PC-3 (cell line): ENCODE measurements at regions not wholly inside any gene's neighbourhood (a gene's known extent, or its start where the extent isn't known, plus 50 kb on each side); places are given as distances from the start of the nearest gene placed in this dataset.

ENCODE experiments used
- EZH2 ChIP-seq: fragments of 300-600 bp; sonication (generic); IDR thresholded peaks from one replicate; pipeline ENCODE4 v1.6.1; 2017; ENCODE audit warnings: antibody characterized with exemption, mild to moderate bottlenecking, low read length; ENCODE audit not compliant: unreplicated experiment
- TF ChIP-seq, protein P1 (sequence below): fragments of 300-600 bp; sonication (generic); conservative IDR thresholded peaks from 2 replicates; pipeline ENCODE4 v1.5.1; 2017; ENCODE audit warnings: antibody characterized with exemption, low read depth, mild to moderate bottlenecking, low read length

DNA sequence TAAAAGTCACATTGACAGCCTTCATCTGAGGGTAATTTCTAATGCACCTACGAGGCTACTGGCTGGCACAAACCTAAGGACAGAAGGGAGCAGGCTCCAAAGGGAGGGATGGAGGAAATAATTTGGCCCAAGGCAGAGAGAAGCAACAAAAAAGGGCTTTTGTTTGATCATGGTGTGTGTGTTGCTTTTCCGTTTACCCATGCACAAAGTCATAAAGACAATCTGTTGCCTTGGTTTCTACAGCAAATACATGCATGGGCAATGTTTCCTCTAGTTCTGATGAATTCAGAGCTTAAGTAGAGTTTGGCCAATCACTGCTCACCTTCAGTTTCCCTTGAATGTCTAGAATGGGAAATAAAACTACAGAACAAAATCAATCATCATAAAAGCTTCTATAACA lies 262.5 kb upstream of the CAND1 start:
- TF ChIP-seq, protein P1, sequence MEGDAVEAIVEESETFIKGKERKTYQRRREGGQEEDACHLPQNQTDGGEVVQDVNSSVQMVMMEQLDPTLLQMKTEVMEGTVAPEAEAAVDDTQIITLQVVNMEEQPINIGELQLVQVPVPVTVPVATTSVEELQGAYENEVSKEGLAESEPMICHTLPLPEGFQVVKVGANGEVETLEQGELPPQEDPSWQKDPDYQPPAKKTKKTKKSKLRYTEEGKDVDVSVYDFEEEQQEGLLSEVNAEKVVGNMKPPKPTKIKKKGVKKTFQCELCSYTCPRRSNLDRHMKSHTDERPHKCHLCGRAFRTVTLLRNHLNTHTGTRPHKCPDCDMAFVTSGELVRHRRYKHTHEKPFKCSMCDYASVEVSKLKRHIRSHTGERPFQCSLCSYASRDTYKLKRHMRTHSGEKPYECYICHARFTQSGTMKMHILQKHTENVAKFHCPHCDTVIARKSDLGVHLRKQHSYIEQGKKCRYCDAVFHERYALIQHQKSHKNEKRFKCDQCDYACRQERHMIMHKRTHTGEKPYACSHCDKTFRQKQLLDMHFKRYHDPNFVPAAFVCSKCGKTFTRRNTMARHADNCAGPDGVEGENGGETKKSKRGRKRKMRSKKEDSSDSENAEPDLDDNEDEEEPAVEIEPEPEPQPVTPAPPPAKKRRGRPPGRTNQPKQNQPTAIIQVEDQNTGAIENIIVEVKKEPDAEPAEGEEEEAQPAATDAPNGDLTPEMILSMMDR, result no peak
- TF ChIP-seq EZH2, result no peak
